Subcutaneous abdominal adipose tissue (tissue), 5 donors: ENCODE measurements at regions not wholly inside any gene's neighbourhood (a gene's known extent, or its start where the extent isn't known, plus 50 kb on each side); places are given as distances from the start of the nearest gene placed in this dataset.
"Not testable (repeated sequence)": the region's sequence is repeated elsewhere in the genome, so short reads cannot be mapped to it uniquely, and the experiment has no call there.

Experiments used
- H3K27ac ChIP-seq: one replicate; pipeline ENCODE4 v1.7.0; 2013; ENCODE audit warnings: low read depth, mild to moderate bottlenecking, inconsistent platforms, low read length, moderate library complexity
- H3K27me3 ChIP-seq, 5 donors: one replicate each; pipeline ENCODE4 v1.7.0; 2013; ENCODE audit warnings: low read length in 5 of 5, inconsistent platforms in 1 of 5; ENCODE audit not compliant: control insufficient read depth in 5 of 5, insufficient read depth in 4 of 5
- H3K36me3 ChIP-seq, 5 donors: one replicate each; pipeline ENCODE4 v1.7.0; 2013; ENCODE audit warnings: low read length in 5 of 5; ENCODE audit not compliant: control insufficient read depth in 5 of 5, insufficient read depth in 5 of 5
- H3K4me1 ChIP-seq, 5 donors: one replicate each; pipeline ENCODE4 v1.7.0; 2013; ENCODE audit warnings: low read length in 5 of 5, mild to moderate bottlenecking in 3 of 5, moderate library complexity in 1 of 5; ENCODE audit not compliant: control insufficient read depth in 5 of 5, insufficient read depth in 5 of 5
- H3K4me3 ChIP-seq, 5 donors: one replicate each; pipeline ENCODE4 v1.7.0; 2013; ENCODE audit warnings: low read length in 5 of 5, low read depth in 1 of 5
- H3K9ac ChIP-seq, 5 donors: one replicate each; pipeline ENCODE4 v1.7.0; 2013; ENCODE audit warnings: low read length in 5 of 5, mild to moderate bottlenecking in 4 of 5, moderate library complexity in 3 of 5
- H3K9me3 ChIP-seq, 5 donors: one replicate each; pipeline ENCODE4 v1.7.0; 2013; ENCODE audit warnings: low read length in 5 of 5; ENCODE audit not compliant: control insufficient read depth in 5 of 5
- donor health status: healthy.
- donor health status: healthy.
- donor health status: healthy.
- donor health status: healthy.
- donor health status: healthy.

- H3K36me3 ChIP-seq, H3K9me3 ChIP-seq, H3K9ac ChIP-seq, H3K4me1 ChIP-seq, H3K27me3 ChIP-seq, H3K4me3 ChIP-seq, H3K27ac ChIP-seq: not testable (repeated sequence)
These were observed 223.1 kb upstream of the NBPF12 start for GRCh38 chr1:146715054-146715453.

- not testable (repeated sequence) for H3K9me3 ChIP-seq, H3K27ac ChIP-seq, H3K36me3 ChIP-seq, H3K9ac ChIP-seq, H3K27me3 ChIP-seq, H3K4me1 ChIP-seq, H3K4me3 ChIP-seq
These were observed 227.1 kb upstream of the NBPF12 start for GRCh38 chr1:146710838-146711521.

- H3K4me1 ChIP-seq, H3K36me3 ChIP-seq, H3K9ac ChIP-seq, H3K9me3 ChIP-seq, H3K4me3 ChIP-seq, H3K27ac ChIP-seq, H3K27me3 ChIP-seq: not testable (repeated sequence)
These were observed 228.8 kb upstream of the NBPF12 start for GRCh38 chr1:146709302-146709701.

- H3K9me3 ChIP-seq, H3K27ac ChIP-seq, H3K27me3 ChIP-seq, H3K4me3 ChIP-seq, H3K9ac ChIP-seq, H3K4me1 ChIP-seq, H3K36me3 ChIP-seq: not testable (repeated sequence)
These were observed 233.9 kb upstream of the NBPF12 start for GRCh38 chr1:146704162-146704724.

GRCh38 chr1:146701320-146701719 is 236.8 kb upstream of the NBPF12 start:
- not testable (repeated sequence) for H3K36me3 ChIP-seq, H3K9me3 ChIP-seq, H3K4me3 ChIP-seq, H3K27me3 ChIP-seq, H3K27ac ChIP-seq, H3K9ac ChIP-seq, H3K4me1 ChIP-seq

- not testable (repeated sequence) for H3K9ac ChIP-seq, H3K4me1 ChIP-seq, H3K4me3 ChIP-seq, H3K36me3 ChIP-seq, H3K27me3 ChIP-seq, H3K9me3 ChIP-seq, H3K27ac ChIP-seq
These were observed 242.7 kb upstream of the NBPF12 start for GRCh38 chr1:146695388-146695787.

GRCh38 chr1:146691798-146692197 is 246.3 kb upstream of the NBPF12 start:
- H3K4me1 ChIP-seq, H3K36me3 ChIP-seq, H3K27me3 ChIP-seq, H3K9ac ChIP-seq, H3K4me3 ChIP-seq, H3K27ac ChIP-seq, H3K9me3 ChIP-seq: not testable (repeated sequence)

GRCh38 chr1:146688893-146689292 is 249.2 kb upstream of the NBPF12 start:
- H3K4me1 ChIP-seq, H3K36me3 ChIP-seq, H3K27me3 ChIP-seq, H3K27ac ChIP-seq, H3K4me3 ChIP-seq, H3K9ac ChIP-seq, H3K9me3 ChIP-seq: not testable (repeated sequence)

- not testable (repeated sequence) for H3K27ac ChIP-seq, H3K36me3 ChIP-seq, H3K4me3 ChIP-seq, H3K27me3 ChIP-seq, H3K9ac ChIP-seq, H3K4me1 ChIP-seq, H3K9me3 ChIP-seq
These were observed 251.3 kb upstream of the NBPF12 start for GRCh38 chr1:146686777-146687366.

GRCh38 chr1:146683126-146683429 is 255.0 kb upstream of the NBPF12 start:
- not testable (repeated sequence) for H3K4me1 ChIP-seq

More at GRCh38 chr1:146683126-146683429, 255.0 kb upstream of the NBPF12 start:
- not testable (repeated sequence) for H3K27ac ChIP-seq, H3K36me3 ChIP-seq, H3K9me3 ChIP-seq, H3K27me3 ChIP-seq, H3K4me3 ChIP-seq, H3K9ac ChIP-seq
